Activated B cell treated with CpG ODN at 0.5 μM for 24 hours (primary cell): ENCODE measurements at regions not wholly inside any gene's neighbourhood (a gene's known extent, or its start where the extent isn't known, plus 50 kb on each side); places are given as distances from the start of the nearest gene placed in this dataset.

ENCODE experiments used
- ATAC-seq: fragments of 200-7000 bp; cut with Tn5 transposase; one replicate; pipeline ENCODE4 v1.10.0; 2021; ENCODE audit warnings: low read depth, mild to moderate bottlenecking, moderate library complexity
- CTCF ChIA-PET: fragments of 350-600 bp; sonication (Branson Sonifier 250); formaldehyde crosslinking; loops from one replicate; lab custom pipeline; 2021; ENCODE audit warnings: antibody characterized with exemption; lab: Charles Lee
- POLR2A ChIA-PET: fragments of 350-600 bp; sonication (Branson Sonifier 250); formaldehyde crosslinking; loops from one replicate; lab custom pipeline; 2021; ENCODE audit warnings: antibody characterized with exemption; lab: Charles Lee
- DNase-seq: peaks from one replicate; pipeline ENCODE4 v3.0.0; 2022
- H3K27ac Mint-ChIP-seq: one replicate; pipeline ENCODE4 v1.8.0; 2020; ENCODE audit warnings: mixed read lengths
- H3K27me3 Mint-ChIP-seq: one replicate; pipeline ENCODE4 v1.8.0; 2021; ENCODE audit warnings: mixed read lengths
- H3K36me3 Mint-ChIP-seq: one replicate; pipeline ENCODE4 v1.8.0; 2021; ENCODE audit warnings: low read depth, mixed read lengths
- H3K4me1 Mint-ChIP-seq: one replicate; pipeline ENCODE4 v1.8.0; 2021; ENCODE audit warnings: mixed read lengths
- H3K4me3 Mint-ChIP-seq: one replicate; pipeline ENCODE4 v1.8.0; 2020; ENCODE audit warnings: mild to moderate bottlenecking, mixed read lengths
- H3K9me3 Mint-ChIP-seq: one replicate; pipeline ENCODE4 v1.8.0; 2020; ENCODE audit warnings: mixed read lengths
- CTCF ChIP-seq: fragments of 200-600 bp; IDR thresholded peaks from one replicate; pipeline ENCODE4 v1.8.0; 2022; ENCODE audit warnings: antibody characterized with exemption, mild to moderate bottlenecking
- intact Hi-C: fragments of 100-400 bp; cut with micrococcal nuclease; formaldehyde crosslinking; loops from one replicate; pipeline ENCODE4 v1.15.1; 2024

GRCh38 chr6:154661768-154662167, 71.4 kb upstream of the SCAF8 start:
- CTCF ChIA-PET: no interaction called here
- Mint-ChIP-seq H3K27me3 (peaks cover 6% of the 10 kb centered on the region), H3K27ac (no peak overlapping the region), H3K4me3 (no peak overlapping the region), H3K4me1 (no peaks in the 10 kb centered on the region), H3K9me3 (no peaks in the 10 kb centered on the region), H3K36me3 (no peaks in the 10 kb centered on the region)
- DNase-seq (no peak), ATAC-seq (no peak)
- TF ChIP-seq CTCF: no peak
- POLR2A ChIA-PET: no interaction called here
- intact Hi-C loops: no loop called here

GRCh38 chr6:154664287-154664686, 68.9 kb upstream of the SCAF8 start:
- Mint-ChIP-seq H3K27me3 (peaks cover 3% of the 10 kb centered on the region), H3K9me3 (no peaks in the 10 kb centered on the region), H3K36me3 (no peaks in the 10 kb centered on the region), H3K27ac (no peak overlapping the region), H3K4me3 (no peak overlapping the region), H3K4me1 (no peaks in the 10 kb centered on the region)
- POLR2A ChIA-PET: no interaction called here
- DNase-seq: no peak
- TF ChIP-seq CTCF: no peak
- intact Hi-C loops: no loop called here
- ATAC-seq: no peak
- CTCF ChIA-PET: no interaction called here

- CTCF ChIA-PET: no interaction called here
- Mint-ChIP-seq H3K9me3 (no peaks in the 10 kb centered on the region), H3K27ac (no peak overlapping the region), H3K4me3 (no peak overlapping the region), H3K36me3 (no peaks in the 10 kb centered on the region), H3K27me3 (no peaks in the 10 kb centered on the region), H3K4me1 (no peaks in the 10 kb centered on the region)
- DNase-seq (no peak), ATAC-seq (no peak)
- no peak for TF ChIP-seq CTCF
- POLR2A ChIA-PET: no interaction called here
- intact Hi-C loops: no loop called here
Observed at GRCh38 chr6:154668156-154668555, 65.1 kb upstream of the SCAF8 start.

GRCh38 chr6:154672086-154672485, 61.1 kb upstream of the SCAF8 start:
- DNase-seq (no peak), ATAC-seq (no peak)
- H3K27me3 Mint-ChIP-seq: no peaks in the 10 kb centered on the region
- H3K27ac Mint-ChIP-seq: no peak overlapping the region
- no peak overlapping the region for H3K4me3 Mint-ChIP-seq
- no peaks in the 10 kb centered on the region for H3K4me1 Mint-ChIP-seq
- H3K36me3 Mint-ChIP-seq: no peaks in the 10 kb centered on the region
- intact Hi-C loops: loop anchor here (10.0 kb wide), 1 partner anchor 863 kb away; no protein-coding TSS in a partner anchor
- CTCF ChIA-PET: interaction anchor here (0.9 kb wide), 1 partner anchor 135 kb away, joined by 3 read pairs; no protein-coding TSS in a partner anchor
- H3K9me3 Mint-ChIP-seq: no peaks in the 10 kb centered on the region
- POLR2A ChIA-PET: no interaction called here
- no peak for TF ChIP-seq CTCF

GRCh38 chr6:154673919-154674318, 59.3 kb upstream of the SCAF8 start:
- H3K4me1 Mint-ChIP-seq: no peaks in the 10 kb centered on the region
- H3K9me3 Mint-ChIP-seq: no peaks in the 10 kb centered on the region
- H3K27ac Mint-ChIP-seq: no peak overlapping the region
- no peak overlapping the region for H3K4me3 Mint-ChIP-seq
- intact Hi-C loops: loop anchor here (10.0 kb wide), 1 partner anchor 861 kb away; no protein-coding TSS in a partner anchor
- POLR2A ChIA-PET: interaction anchor here (0.6 kb wide), 1 partner anchor 634 kb away, joined by 3 read pairs; no protein-coding TSS in a partner anchor
- TF ChIP-seq CTCF: no peak
- CTCF ChIA-PET: interaction anchor here (0.9 to 5.7 kb wide), 3 partner anchors 11 to 140 kb away, joined by 3 to 222 read pairs (median 5); no protein-coding TSS in a partner anchor
- no peaks in the 10 kb centered on the region for H3K36me3 Mint-ChIP-seq
- H3K27me3 Mint-ChIP-seq: no peaks in the 10 kb centered on the region
- no peak for DNase-seq
- ATAC-seq: no peak
